Fibroblast of villous mesenchyme (primary cell): ENCODE measurements at regions not wholly inside any gene's neighbourhood (a gene's known extent, or its start where the extent isn't known, plus 50 kb on each side); places are given as distances from the start of the nearest gene placed in this dataset.

Source experiments
- DNase-seq: peaks from one replicate; pipeline ENCODE4 v3.0.0-alpha.2; 2010; ENCODE audit warnings: low read depth
- H3K4me3 ChIP-seq: 2 replicates; pipeline ENCODE4 v1.5.1; 2011; ENCODE audit warnings: low read depth, mild to moderate bottlenecking, low read length
- CTCF ChIP-seq: IDR thresholded peaks from 2 replicates; pipeline ENCODE4 v1.5.1; 2012; ENCODE audit warnings: low read depth, mild to moderate bottlenecking, low read length; ENCODE audit not compliant: insufficient read depth

GRCh38 chr4:13181681-13182080, 302.5 kb downstream of the RAB28 start:
- DNase-seq: no peak
- TF ChIP-seq CTCF: no peak
- H3K4me3 ChIP-seq: no peak overlapping the region

GRCh38 chr4:13180701-13181100, 303.4 kb downstream of the RAB28 start:
- DNase-seq: no peak
- TF ChIP-seq CTCF: no peak
- no peak overlapping the region for H3K4me3 ChIP-seq

- DNase-seq: no peak
- no peak for TF ChIP-seq CTCF
- no peak overlapping the region for H3K4me3 ChIP-seq
Measured at GRCh38 chr4:13178621-13179020, 305.5 kb downstream of the RAB28 start.

- no peak for DNase-seq
- no peak overlapping the region for H3K4me3 ChIP-seq
- no peak for TF ChIP-seq CTCF
Measured at GRCh38 chr4:13176741-13177142, 307.4 kb downstream of the RAB28 start.

- no peak for TF ChIP-seq CTCF
- H3K4me3 ChIP-seq: no peak overlapping the region
- DNase-seq: no peak
Measured at GRCh38 chr4:13174926-13175325, 309.2 kb downstream of the RAB28 start.

GRCh38 chr4:13174001-13174400, 310.1 kb downstream of the RAB28 start:
- TF ChIP-seq CTCF: no peak
- DNase-seq: peak; percentile 85
- no peak overlapping the region for H3K4me3 ChIP-seq

- DNase-seq: no peak
- no peak overlapping the region for H3K4me3 ChIP-seq
- TF ChIP-seq CTCF: no peak
Measured at GRCh38 chr4:13171292-13172057, 312.7 kb downstream of the RAB28 start.
